H9 (cell line): ENCODE measurements at regions not wholly inside any gene's neighbourhood (a gene's known extent, or its start where the extent isn't known, plus 50 kb on each side); places are given as distances from the start of the nearest gene placed in this dataset.

ENCODE experiments used
- DNase-seq: peaks from one replicate; pipeline ENCODE4 v3.0.0-alpha.2; 2017
- H2AFZ ChIP-seq: one replicate; pipeline ENCODE4 v1.6.1; 2013; ENCODE audit warnings: mild to moderate bottlenecking, low read length, control low read depth, moderate library complexity
- H2AK5ac ChIP-seq: 2 replicates; pipeline ENCODE4 v1.6.1; 2013; ENCODE audit warnings: low read length, control low read depth, mixed read lengths; ENCODE audit not compliant: insufficient read length
- H2BK120ac ChIP-seq: one replicate; pipeline ENCODE4 v1.6.1; 2013; ENCODE audit warnings: low read depth, mild to moderate bottlenecking, low read length, control low read depth, inconsistent platforms; ENCODE audit not compliant: poor library complexity, severe bottlenecking
- H2BK12ac ChIP-seq: 2 replicates; pipeline ENCODE4 v1.6.1; 2013; ENCODE audit warnings: low read length, control low read depth, mixed read lengths, low read depth; ENCODE audit not compliant: insufficient read length
- H2BK15ac ChIP-seq: 2 replicates; pipeline ENCODE4 v1.6.1; 2013; ENCODE audit warnings: low read depth, low read length, control low read depth
- H2BK20ac ChIP-seq: one replicate; pipeline ENCODE4 v1.6.1; 2013; ENCODE audit warnings: low read depth, mild to moderate bottlenecking, low read length, control low read depth, inconsistent platforms; ENCODE audit not compliant: poor library complexity, severe bottlenecking
- H2BK5ac ChIP-seq: 2 replicates; pipeline ENCODE4 v1.6.1; 2013; ENCODE audit warnings: low read length, control low read depth, mixed read lengths; ENCODE audit not compliant: insufficient read length
- H3K14ac ChIP-seq: 2 replicates; pipeline ENCODE4 v1.6.1; 2013; ENCODE audit warnings: low read length, control low read depth; ENCODE audit not compliant: insufficient read depth
- H3K18ac ChIP-seq: 2 replicates; pipeline ENCODE4 v1.6.1; 2013; ENCODE audit warnings: low read depth, mild to moderate bottlenecking, mixed read lengths, low read length, control low read depth; ENCODE audit not compliant: insufficient read length
- H3K23ac ChIP-seq: 2 replicates; pipeline ENCODE4 v1.6.1; 2013; ENCODE audit warnings: low read length, control low read depth, mixed read lengths, low read depth; ENCODE audit not compliant: insufficient read length
- H3K23me2 ChIP-seq: 2 replicates; pipeline ENCODE4 v1.6.1; 2013; ENCODE audit warnings: low read depth, mild to moderate bottlenecking, mixed read lengths, low read length, control low read depth; ENCODE audit not compliant: insufficient read length, poor library complexity, severe bottlenecking
- H3K27ac ChIP-seq: 2 replicates; pipeline ENCODE4 v1.5.1; 2013; ENCODE audit warnings: low read length, control low read depth, mixed read lengths, low read depth; ENCODE audit not compliant: insufficient read length
- H3K27me3 ChIP-seq: 2 replicates; pipeline ENCODE4 v1.6.1; 2013; ENCODE audit warnings: low read length, control low read depth, inconsistent platforms; ENCODE audit not compliant: insufficient read depth
- H3K4ac ChIP-seq: 2 replicates; pipeline ENCODE4 v1.6.1; 2013; ENCODE audit warnings: low read depth, mild to moderate bottlenecking, control low read depth, inconsistent platforms, low read length, moderate library complexity
- H3K4me1 ChIP-seq: 2 replicates; pipeline ENCODE4 v1.6.1; 2013; ENCODE audit warnings: low read length, control low read depth, inconsistent platforms; ENCODE audit not compliant: insufficient read depth
- H3K4me2 ChIP-seq: 2 replicates; pipeline ENCODE4 v1.6.1; 2013; ENCODE audit warnings: low read length, control low read depth, mixed read lengths; ENCODE audit not compliant: insufficient read length, insufficient read depth
- H3K56ac ChIP-seq: 2 replicates; pipeline ENCODE4 v1.6.1; 2013; ENCODE audit warnings: low read depth, mild to moderate bottlenecking, mixed read lengths, low read length, control low read depth; ENCODE audit not compliant: insufficient read length
- H3K79me1 ChIP-seq: 2 replicates; pipeline ENCODE4 v1.6.1; 2013; ENCODE audit warnings: low read depth, mild to moderate bottlenecking, moderate library complexity, low read length, control low read depth, inconsistent platforms; ENCODE audit not compliant: insufficient read depth, poor library complexity, severe bottlenecking
- H3K79me2 ChIP-seq: 2 replicates; pipeline ENCODE4 v1.6.1; 2013; ENCODE audit warnings: low read length, control low read depth, inconsistent platforms; ENCODE audit not compliant: insufficient read depth
- H3K9ac ChIP-seq: 2 replicates; pipeline ENCODE4 v1.6.1; 2013; ENCODE audit warnings: low read length, control low read depth, mixed read lengths; ENCODE audit not compliant: insufficient read length; ENCODE audit errors: extremely low read depth
- H3K9me3 ChIP-seq: one replicate; pipeline ENCODE4 v1.6.1; 2013; ENCODE audit warnings: low read depth, low read length, inconsistent platforms; ENCODE audit not compliant: control insufficient read depth
- H3T11ph ChIP-seq: one replicate; pipeline ENCODE4 v1.6.1; 2013; ENCODE audit warnings: mild to moderate bottlenecking, low read length, control low read depth, inconsistent platforms
- H4K20me1 ChIP-seq: one replicate; pipeline ENCODE4 v1.6.1; 2013; ENCODE audit not compliant: control insufficient read depth, insufficient read length, insufficient read depth
- H4K5ac ChIP-seq: 2 replicates; pipeline ENCODE4 v1.6.1; 2013; ENCODE audit warnings: low read depth, mild to moderate bottlenecking, mixed read lengths, low read length, control low read depth; ENCODE audit not compliant: insufficient read length
- H4K8ac ChIP-seq: replicated peaks from 2 replicates; pipeline ENCODE4 v1.6.1; 2013; ENCODE audit warnings: low read length, control low read depth, mixed read lengths, low read depth; ENCODE audit not compliant: insufficient read length
- H4K91ac ChIP-seq: 2 replicates; pipeline ENCODE4 v1.6.1; 2013; ENCODE audit warnings: low read depth, mild to moderate bottlenecking, moderate library complexity, mixed read lengths, low read length, control low read depth; ENCODE audit not compliant: insufficient read length
- H3K27ac Mint-ChIP-seq, 3 experiments: 2 replicates in 2 of 3; 3 replicates in 1 of 3; pipeline ENCODE4 v1.8.0; 2020 to 2021; ENCODE audit warnings: mixed read lengths in 3 of 3, mild to moderate bottlenecking in 1 of 3, moderate library complexity in 1 of 3
- H3K27me3 Mint-ChIP-seq: 2 replicates; pipeline ENCODE4 v1.8.0; 2021; ENCODE audit warnings: low read depth, mild to moderate bottlenecking, moderate library complexity, mixed read lengths
- H3K36me3 Mint-ChIP-seq, 3 experiments: 2 replicates in 2 of 3; 3 replicates in 1 of 3; pipeline ENCODE4 v1.8.0; 2020 to 2021; ENCODE audit warnings: low read depth in 3 of 3, mixed read lengths in 3 of 3; ENCODE audit not compliant: insufficient read depth in 1 of 3
- H3K4me1 Mint-ChIP-seq, 2 experiments: 2 replicates each; pipeline ENCODE4 v1.8.0; 2020; ENCODE audit warnings: mixed read lengths in 2 of 2
- H3K4me3 Mint-ChIP-seq, 2 experiments: 2 replicates in 1 of 2; 3 replicates in 1 of 2; pipeline ENCODE4 v1.8.0; 2020 to 2021; ENCODE audit warnings: mild to moderate bottlenecking in 2 of 2, mixed read lengths in 2 of 2, moderate library complexity in 1 of 2
- H3K9me3 Mint-ChIP-seq, 2 experiments: 2 replicates in 1 of 2; 3 replicates in 1 of 2; pipeline ENCODE4 v1.8.0; 2020; ENCODE audit warnings: mild to moderate bottlenecking in 2 of 2, mixed read lengths in 2 of 2, moderate library complexity in 1 of 2
- CTCF ChIP-seq: fragments of 200-600 bp; sonication (generic); conservative IDR thresholded peaks from 3 replicates; pipeline ENCODE4 v1.8.0; 2021; ENCODE audit warnings: antibody characterized with exemption, mild to moderate bottlenecking
- WGBS: extraction: QIAGEN DNeasy Blood & Tissue Kit; methylation state at CpG from one replicate; pipeline ENCODE4 v1.1.7; 2013; ENCODE audit warnings: missing lambda C conversion rate, low lambda C conversion rate, mixed read lengths; ENCODE audit not compliant: insufficient read length; ENCODE audit errors: extremely low coverage; 5-methylcytosine and 5-hydroxymethylcytosine counted together

DNA sequence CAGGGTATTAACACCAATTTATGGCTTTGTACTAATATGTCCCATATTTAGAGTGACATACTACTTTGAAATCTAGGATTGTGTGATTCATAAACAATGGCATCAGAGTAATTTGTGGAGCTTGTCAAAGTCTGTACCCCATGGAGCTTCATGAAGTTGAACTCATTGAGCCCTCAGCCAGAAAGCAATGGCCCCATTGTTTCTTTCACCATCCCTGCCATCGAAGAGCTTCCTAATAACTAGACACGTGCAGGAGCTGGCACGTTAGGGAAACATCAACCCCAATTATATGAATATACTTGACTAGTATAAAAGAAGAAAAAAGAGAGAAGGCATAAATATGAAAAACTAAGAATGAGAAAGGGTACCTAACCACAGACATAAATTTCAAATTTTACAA is 206.6 kb downstream of the CXCL12 start:
- Histone ChIP-seq H4K91ac (no peak overlapping the region), H3K9me3 (no peaks in the 10 kb centered on the region), H3K4me2 (no peak overlapping the region), H3K56ac (no peak overlapping the region), H3K27me3 (no peaks in the 10 kb centered on the region), H4K20me1 (no peaks in the 10 kb centered on the region), H2BK5ac (no peak overlapping the region), H3K4me1 (no peaks in the 10 kb centered on the region), H2AFZ (no peak overlapping the region), H3K4ac (no peak overlapping the region), H2AK5ac (no peak overlapping the region), H2BK15ac (no peak overlapping the region), H4K5ac (no peak overlapping the region), H3K79me1 (no peaks in the 10 kb centered on the region), H3K9ac (no peak overlapping the region), H3K23ac (no peak overlapping the region), H3K27ac (no peak overlapping the region), H2BK12ac (no peak overlapping the region), H3K18ac (no peak overlapping the region), H3K14ac (no peak overlapping the region), H3K79me2 (no peaks in the 10 kb centered on the region), H2BK20ac (no peak overlapping the region), H4K8ac (no peak overlapping the region), H2BK120ac (no peak overlapping the region), H3T11ph (no peak overlapping the region), H3K23me2 (no peaks in the 10 kb centered on the region)
- no peak overlapping the region for H3K4me3 Mint-ChIP-seq
- no peaks in the 10 kb centered on the region for H3K9me3 Mint-ChIP-seq
- H3K27me3 Mint-ChIP-seq = no peaks in the 10 kb centered on the region; the same call in 1 of the 2 replicates
- no peak for TF ChIP-seq CTCF
- H3K4me1 Mint-ChIP-seq = peaks cover 2 to 5% of the 10 kb centered on the region in 2 experiments; a peak in 1 of 4 replicates
- no peak overlapping the region for H3K27ac Mint-ChIP-seq
- WGBS = no CpG with 5 or more reads among the region's 3 CpGs
- no peaks in the 10 kb centered on the region for H3K36me3 Mint-ChIP-seq
- DNase-seq = no peak
